GM06990 (cell line): ENCODE measurements at regions not wholly inside any gene's neighbourhood (a gene's known extent, or its start where the extent isn't known, plus 50 kb on each side); places are given as distances from the start of the nearest gene placed in this dataset.

Experiments
- DNase-seq: peaks from one replicate; pipeline ENCODE4 v3.0.0-alpha.2; 2011; ENCODE audit not compliant: insufficient read length; ENCODE audit errors: extremely low read depth
- H3K27me3 ChIP-seq: replicated peaks from 2 replicates; pipeline ENCODE4 v1.6.0; 2011; ENCODE audit warnings: low read length; ENCODE audit not compliant: control insufficient read depth, insufficient read depth
- H3K36me3 ChIP-seq: 2 replicates; pipeline ENCODE4 v1.5.1; 2011; ENCODE audit warnings: low read length; ENCODE audit not compliant: control insufficient read depth, insufficient read depth
- H3K4me3 ChIP-seq: replicated peaks from 2 replicates; pipeline ENCODE4 v1.5.1; 2011; ENCODE audit warnings: low read depth, mild to moderate bottlenecking, control low read depth, low read length
- TF ChIP-seq, protein P1 (sequence below): IDR thresholded peaks from 2 replicates; pipeline ENCODE4 v1.5.1; 2011; ENCODE audit warnings: low read length, control low read depth, mild to moderate bottlenecking, inconsistent platforms; ENCODE audit not compliant: insufficient read depth, poor library complexity, severe bottlenecking

GRCh38 chr6:14863902-14864850 is 381.7 kb upstream of the JARID2 start:
- no peaks in the 10 kb centered on the region for H3K27me3 ChIP-seq
- no peak for DNase-seq
- TF ChIP-seq, protein P1, sequence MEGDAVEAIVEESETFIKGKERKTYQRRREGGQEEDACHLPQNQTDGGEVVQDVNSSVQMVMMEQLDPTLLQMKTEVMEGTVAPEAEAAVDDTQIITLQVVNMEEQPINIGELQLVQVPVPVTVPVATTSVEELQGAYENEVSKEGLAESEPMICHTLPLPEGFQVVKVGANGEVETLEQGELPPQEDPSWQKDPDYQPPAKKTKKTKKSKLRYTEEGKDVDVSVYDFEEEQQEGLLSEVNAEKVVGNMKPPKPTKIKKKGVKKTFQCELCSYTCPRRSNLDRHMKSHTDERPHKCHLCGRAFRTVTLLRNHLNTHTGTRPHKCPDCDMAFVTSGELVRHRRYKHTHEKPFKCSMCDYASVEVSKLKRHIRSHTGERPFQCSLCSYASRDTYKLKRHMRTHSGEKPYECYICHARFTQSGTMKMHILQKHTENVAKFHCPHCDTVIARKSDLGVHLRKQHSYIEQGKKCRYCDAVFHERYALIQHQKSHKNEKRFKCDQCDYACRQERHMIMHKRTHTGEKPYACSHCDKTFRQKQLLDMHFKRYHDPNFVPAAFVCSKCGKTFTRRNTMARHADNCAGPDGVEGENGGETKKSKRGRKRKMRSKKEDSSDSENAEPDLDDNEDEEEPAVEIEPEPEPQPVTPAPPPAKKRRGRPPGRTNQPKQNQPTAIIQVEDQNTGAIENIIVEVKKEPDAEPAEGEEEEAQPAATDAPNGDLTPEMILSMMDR: no peak
- H3K36me3 ChIP-seq: no peaks in the 10 kb centered on the region
- H3K4me3 ChIP-seq: no peak overlapping the region

DNA sequence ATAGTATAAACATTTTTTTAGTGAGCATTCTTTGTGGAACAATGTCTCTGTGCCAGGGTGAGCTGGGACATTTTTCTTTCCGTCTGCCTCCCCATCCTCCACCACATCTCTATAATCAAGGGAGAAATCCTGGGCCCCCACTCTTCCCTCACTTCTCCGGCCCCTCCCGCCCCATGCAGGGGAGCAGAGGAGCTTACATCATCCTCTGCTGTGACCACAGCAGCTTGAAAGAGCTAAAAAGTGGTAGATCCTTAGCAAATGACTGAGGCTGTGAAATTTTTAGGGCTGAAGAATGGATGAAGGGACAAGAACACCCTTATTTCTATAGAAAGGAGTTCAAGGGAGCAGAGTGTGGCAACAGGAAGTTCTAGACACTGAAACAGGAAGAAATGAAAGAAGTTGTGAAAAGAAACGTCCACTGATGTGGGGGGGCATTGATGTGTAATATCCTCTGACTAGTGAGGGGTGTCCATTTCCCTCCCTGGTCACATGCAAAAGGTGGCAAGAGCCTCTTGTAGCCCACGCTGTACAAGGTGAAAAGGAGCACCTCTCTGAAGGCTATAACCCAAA is 380.3 kb upstream of the JARID2 start:
- no peak for DNase-seq
- H3K27me3 ChIP-seq: no peaks in the 10 kb centered on the region
- H3K36me3 ChIP-seq: no peaks in the 10 kb centered on the region
- no peak overlapping the region for H3K4me3 ChIP-seq
- TF ChIP-seq, protein P1: no peak

GRCh38 chr6:14867802-14868201 is 378.1 kb upstream of the JARID2 start:
- TF ChIP-seq, protein P1: no peak
- Histone ChIP-seq H3K36me3 (no peaks in the 10 kb centered on the region), H3K4me3 (no peak overlapping the region), H3K27me3 (no peaks in the 10 kb centered on the region)
- DNase-seq: no peak

GRCh38 chr6:14871221-14871620 is 374.6 kb upstream of the JARID2 start:
- DNase-seq: no peak
- no peak overlapping the region for H3K4me3 ChIP-seq
- no peaks in the 10 kb centered on the region for H3K36me3 ChIP-seq
- H3K27me3 ChIP-seq: no peaks in the 10 kb centered on the region
- TF ChIP-seq, protein P1: no peak

DNA sequence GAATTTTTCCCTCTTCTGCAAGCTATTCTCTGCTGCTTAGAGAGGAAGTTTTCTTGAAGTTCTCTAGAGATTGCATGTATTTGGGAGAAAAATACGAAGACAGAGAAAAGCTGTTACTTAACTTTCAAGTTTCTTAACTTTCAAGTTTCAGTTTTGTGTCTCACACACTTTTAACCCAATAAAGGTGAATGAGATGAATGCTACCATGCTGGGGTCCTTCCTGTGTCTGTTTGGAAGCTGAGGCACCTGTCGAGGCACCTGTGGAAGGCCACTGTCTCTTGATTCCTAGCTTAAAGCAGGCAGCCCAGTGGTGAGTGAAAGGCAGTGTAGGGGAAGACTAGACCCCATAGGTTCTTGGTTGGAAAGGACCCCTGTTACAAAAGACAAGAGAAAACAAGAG is 372.8 kb upstream of the JARID2 start:
- Histone ChIP-seq H3K36me3 (no peaks in the 10 kb centered on the region), H3K27me3 (no peaks in the 10 kb centered on the region), H3K4me3 (no peak overlapping the region)
- peak; percentile 27 for DNase-seq
- TF ChIP-seq, protein P1: no peak
